Esophagus mucosa (tissue), 1 donor: ENCODE measurements at regions not wholly inside any gene's neighbourhood (a gene's known extent, or its start where the extent isn't known, plus 50 kb on each side); places are given as distances from the start of the nearest gene placed in this dataset.

Source experiments
- ATAC-seq: fragments of 200-7000 bp; cut with Tn5 transposase; one replicate; pipeline ENCODE4 v1.9.1; 2020
- donor health status: DM: yes; HTN: yes; CAD: no.

- no peak for ATAC-seq
Observed at GRCh38 chr1:29532751-29533150, 296.4 kb downstream of the PTPRU start.

GRCh38 chr1:29532285-29532684 lies 296.0 kb downstream of the PTPRU start:
- no peak for ATAC-seq

- no peak for ATAC-seq
Observed at GRCh38 chr1:29531596-29531995, 295.3 kb downstream of the PTPRU start.

GRCh38 chr1:29529677-29530278 lies 293.5 kb downstream of the PTPRU start:
- ATAC-seq, result no peak

GRCh38 chr1:29527314-29528004 lies 291.1 kb downstream of the PTPRU start:
- ATAC-seq, result no peak

GRCh38 chr1:29525941-29526340 lies 289.6 kb downstream of the PTPRU start:
- ATAC-seq, result no peak

GRCh38 chr1:29524285-29525065 lies 288.2 kb downstream of the PTPRU start:
- ATAC-seq, result no peak

GRCh38 chr1:29523576-29523975 lies 287.3 kb downstream of the PTPRU start:
- ATAC-seq, result no peak

- no peak for ATAC-seq
Observed at GRCh38 chr1:29523136-29523535, 286.8 kb downstream of the PTPRU start.

GRCh38 chr1:29521811-29522580 lies 285.7 kb downstream of the PTPRU start:
- no peak for ATAC-seq

- ATAC-seq, result no peak
Observed at GRCh38 chr1:29521438-29521715, 285.1 kb downstream of the PTPRU start.

GRCh38 chr1:29520571-29521437 lies 284.5 kb downstream of the PTPRU start:
- no peak for ATAC-seq

- no peak for ATAC-seq
Observed at GRCh38 chr1:29519788-29520110, 283.4 kb downstream of the PTPRU start.

- no peak for ATAC-seq
Observed at GRCh38 chr1:29519108-29519787, 282.9 kb downstream of the PTPRU start.

- no peak for ATAC-seq
Observed at GRCh38 chr1:29518183-29518835, 282.0 kb downstream of the PTPRU start.

GRCh38 chr1:29517251-29518086 lies 281.1 kb downstream of the PTPRU start:
- no peak for ATAC-seq

GRCh38 chr1:29516063-29516820 lies 279.9 kb downstream of the PTPRU start:
- ATAC-seq, result no peak

- ATAC-seq, result no peak
Observed at GRCh38 chr1:29515170-29515955, 279.0 kb downstream of the PTPRU start.
